GM18858 (cell line): ENCODE measurements at regions not wholly inside any gene's neighbourhood (a gene's known extent, or its start where the extent isn't known, plus 50 kb on each side); places are given as distances from the start of the nearest gene placed in this dataset.
"Not testable (repeated sequence)": the region's sequence is repeated elsewhere in the genome, so short reads cannot be mapped to it uniquely, and the experiment has no call there.

ENCODE experiments used
- ATAC-seq: cut with Tn5 transposase; IDR thresholded peaks from one replicate; pipeline ENCODE4 v1.9.1; 2021; ENCODE audit not compliant: unreplicated experiment

DNA sequence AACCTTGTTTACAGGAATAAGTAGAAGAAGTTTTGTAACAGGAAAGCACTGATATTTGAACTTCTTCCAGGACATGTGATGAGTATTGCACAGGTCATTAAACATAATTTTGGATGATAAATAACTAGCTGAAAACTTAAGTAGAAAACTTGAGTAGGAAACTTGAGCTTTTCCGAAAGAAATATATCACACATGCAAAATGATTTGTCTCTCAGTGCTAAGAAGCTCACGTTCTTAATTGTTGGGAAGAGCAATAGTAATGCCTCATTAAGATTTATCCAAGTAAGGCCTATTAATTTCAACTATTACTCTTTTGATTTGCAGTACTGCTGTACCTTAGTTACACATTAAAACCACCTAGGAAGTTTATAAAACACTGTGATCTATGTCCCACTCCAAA, 1921.9 kb upstream of the LRRTM1 start:
- ATAC-seq = no peak

DNA sequence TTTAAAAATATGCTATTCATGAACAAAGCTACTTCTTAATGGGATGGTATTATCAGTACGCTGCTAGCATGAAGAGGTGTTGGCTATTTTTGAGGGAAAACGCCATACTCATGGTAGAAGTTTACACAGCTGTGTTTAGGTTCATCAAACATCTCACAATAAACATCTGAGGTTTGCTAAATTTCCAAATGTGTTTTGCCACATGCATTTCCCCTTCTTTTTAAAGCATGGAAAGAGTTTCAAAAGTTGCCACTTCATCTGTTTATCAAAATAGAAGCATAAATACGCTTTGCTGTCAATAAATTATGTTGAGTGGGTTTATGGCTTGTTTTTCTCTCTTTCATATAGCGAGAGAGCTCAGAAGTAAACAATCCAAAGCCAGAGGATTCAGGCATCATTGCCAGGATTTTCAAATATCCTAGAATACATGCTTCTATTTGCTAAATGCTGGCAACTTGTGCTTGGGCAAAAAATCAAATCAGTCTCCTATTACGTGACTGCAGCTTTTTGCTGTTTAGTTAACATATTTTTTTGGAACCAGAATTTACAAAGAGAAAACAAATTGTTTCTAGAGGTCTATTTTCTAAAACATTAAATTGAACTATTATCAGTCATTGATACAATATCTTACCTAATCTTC, 1919.9 kb upstream of the LRRTM1 start:
- ATAC-seq = no peak

DNA sequence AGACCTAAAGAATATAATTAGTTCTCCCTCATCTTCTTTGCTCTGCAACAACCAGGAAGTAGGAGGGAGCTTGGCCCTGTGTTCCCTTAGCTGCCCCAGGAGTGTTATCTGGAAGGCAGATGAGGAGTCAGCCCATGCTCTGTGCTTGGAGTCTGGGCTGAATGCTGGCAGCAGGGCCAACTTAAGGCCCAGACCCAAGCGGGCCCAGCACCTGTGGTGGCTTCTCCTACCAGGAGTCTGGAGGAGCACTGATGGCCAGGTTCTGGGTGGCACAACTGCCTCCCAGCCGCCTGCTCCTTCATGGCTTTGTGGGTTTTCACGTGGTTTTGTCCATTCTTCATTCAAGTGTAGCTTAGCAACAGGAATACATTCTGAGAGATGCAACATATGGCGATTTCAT, 1910.7 kb upstream of the LRRTM1 start:
- no peak for ATAC-seq

DNA sequence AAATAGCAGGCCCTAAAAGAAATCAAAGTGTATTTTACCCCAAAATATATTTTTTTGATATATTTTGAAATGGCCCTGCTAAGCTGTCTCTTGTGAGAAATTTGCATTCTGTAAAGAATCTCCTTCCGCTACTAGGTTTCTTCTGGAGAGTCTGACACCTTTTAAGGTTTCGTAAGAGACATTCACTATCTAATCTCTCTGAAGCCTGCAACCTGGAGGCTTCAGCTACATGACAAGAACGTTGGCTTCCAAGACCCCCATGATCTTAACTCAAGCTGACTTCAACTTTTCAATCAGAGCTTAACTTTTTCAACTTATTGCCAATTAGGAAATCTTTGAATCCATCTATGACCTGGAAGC, 1894.9 kb upstream of the LRRTM1 start:
- ATAC-seq = no peak

DNA sequence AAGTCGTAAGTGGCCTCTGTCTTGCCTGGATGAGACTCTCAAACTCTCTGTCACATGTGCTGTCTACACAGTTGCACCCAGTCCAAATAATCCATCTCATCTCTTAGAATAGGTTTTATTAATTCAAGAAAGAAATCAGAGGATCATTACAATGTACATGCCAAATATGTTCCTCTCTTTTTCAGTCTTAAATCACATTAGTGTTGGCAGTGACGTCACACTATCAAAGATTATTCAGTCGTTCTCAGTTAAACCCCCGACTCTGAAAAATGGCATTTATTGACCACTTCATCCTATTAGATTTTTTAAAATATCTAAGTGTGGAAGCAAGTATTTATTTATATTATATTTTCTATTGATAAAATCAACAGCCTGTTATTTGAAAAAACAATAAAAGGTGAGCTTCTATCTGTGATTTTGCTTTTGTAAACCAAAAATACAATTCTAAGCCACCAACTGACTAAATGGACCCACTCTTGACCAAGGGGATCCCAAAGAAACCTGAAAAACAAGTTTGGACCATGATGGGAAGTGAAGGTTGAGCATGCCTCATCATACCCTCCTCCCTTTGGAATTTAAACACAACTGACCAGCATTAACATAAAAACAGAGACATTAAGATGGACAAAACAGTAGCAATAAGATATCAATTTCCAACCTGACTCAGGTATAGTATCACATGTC, 1894.4 kb upstream of the LRRTM1 start:
- no peak for ATAC-seq

DNA sequence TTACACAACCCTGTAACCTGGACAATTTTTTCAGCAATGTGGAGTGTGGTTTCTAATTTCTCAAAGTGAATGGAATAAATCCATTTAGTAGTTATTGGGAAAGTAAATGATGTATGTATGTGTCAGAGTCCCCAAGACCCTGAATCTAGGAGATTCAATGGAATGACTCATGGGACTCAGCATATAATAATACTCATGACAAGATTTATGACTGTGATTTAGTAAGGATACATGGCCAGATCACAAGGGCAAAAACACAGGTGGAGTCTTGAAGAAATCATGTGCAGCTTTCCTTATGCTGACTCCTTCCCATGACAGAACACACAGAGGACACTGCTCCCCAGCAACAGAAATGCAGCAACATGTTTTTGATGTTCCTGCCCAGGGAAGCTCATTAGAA, 1877.7 kb upstream of the LRRTM1 start:
- ATAC-seq = no peak

DNA sequence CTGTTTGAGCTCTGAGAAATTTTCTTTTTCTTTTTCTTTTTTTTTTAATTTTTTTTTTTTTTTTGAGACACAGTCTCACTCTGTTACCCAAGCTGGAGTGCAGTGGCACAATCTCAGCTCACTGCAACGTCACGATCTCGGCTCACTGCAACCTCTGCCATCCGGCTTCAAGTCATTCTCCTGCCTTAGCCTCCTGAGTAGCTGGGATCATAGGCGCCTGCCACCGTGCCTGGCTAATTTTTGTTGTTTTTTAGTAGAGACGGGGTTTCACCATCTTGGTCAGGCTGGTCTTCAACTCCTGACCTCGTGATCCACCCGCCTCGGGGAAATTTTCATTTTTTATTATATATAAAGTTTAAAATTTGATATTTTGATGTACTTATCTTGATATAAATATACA, 1870.7 kb upstream of the LRRTM1 start:
- not testable (repeated sequence) for ATAC-seq

DNA sequence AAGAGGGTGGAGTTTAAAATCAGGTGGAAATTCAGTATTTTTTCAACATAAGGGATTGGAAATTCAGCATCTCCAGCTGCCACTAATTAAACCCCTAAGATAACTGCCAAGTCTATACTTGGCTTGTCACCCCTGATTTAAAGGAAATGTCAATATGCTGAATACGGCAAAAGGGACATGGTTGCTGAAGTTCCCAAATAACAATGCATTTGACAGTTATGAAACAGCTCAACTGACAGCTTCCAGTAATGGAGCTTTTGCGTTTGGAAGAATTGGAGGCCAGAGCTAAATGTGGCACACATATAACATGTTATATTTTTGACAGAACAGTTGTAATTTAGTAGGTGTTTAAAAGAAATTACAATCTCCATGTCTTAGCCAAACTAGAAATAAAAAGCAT, 1867.9 kb upstream of the LRRTM1 start:
- no peak for ATAC-seq

DNA sequence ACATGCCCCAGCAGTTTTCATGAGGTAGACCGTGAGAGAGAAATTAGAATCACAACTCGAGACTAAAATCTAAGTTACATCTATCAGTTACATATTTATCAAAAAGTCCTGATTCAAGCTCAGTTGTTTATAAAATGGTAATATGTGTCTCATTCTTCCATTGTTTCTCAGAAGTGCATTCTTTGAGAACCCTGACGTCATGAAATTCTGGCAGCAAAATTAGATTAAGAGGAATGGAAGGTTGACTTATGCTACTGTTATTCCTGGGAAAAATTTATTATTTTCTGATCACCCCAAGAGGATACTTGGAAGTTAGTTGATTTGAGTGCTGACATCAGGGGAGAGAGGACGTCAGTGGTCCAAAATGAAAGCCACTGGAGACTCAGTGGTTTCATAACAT, 1864.8 kb upstream of the LRRTM1 start:
- no peak for ATAC-seq

DNA sequence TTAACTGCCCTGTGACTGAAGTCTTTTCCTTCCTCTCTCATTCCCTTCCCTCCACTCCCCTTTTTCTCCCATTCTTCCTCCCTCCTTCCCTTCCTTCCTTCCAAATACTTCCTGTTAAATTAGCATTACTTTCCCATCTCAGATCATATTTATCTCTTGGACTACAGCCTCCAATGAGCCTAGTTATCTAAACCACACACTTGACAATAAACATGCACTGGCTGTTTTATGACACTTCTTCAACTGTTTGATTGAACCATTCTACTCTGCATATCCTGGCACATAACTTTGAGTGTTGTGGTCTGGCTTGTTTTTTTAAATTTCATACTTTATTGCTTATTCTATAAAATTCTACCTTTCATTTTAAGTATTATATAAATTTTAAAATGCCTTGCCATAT, 1860.8 kb upstream of the LRRTM1 start:
- no peak for ATAC-seq

DNA sequence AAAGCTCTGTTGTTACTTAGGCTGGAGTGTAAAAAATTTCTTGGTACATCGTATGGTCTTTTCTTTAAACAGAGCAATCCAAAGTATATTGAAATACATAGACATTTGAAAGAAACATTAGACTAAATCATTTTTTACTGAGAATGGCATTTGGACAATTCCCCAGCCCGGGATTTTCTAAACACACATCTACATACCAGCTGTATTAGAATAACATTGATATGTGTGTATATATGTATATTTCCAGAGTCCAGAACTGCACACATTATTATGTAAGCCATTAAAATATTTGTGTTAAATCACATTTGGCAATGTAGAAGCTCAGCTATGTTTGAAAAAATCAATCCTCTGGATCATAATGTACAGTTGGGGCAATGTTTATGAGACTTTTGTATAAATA, 1853.6 kb upstream of the LRRTM1 start:
- ATAC-seq = no peak

DNA sequence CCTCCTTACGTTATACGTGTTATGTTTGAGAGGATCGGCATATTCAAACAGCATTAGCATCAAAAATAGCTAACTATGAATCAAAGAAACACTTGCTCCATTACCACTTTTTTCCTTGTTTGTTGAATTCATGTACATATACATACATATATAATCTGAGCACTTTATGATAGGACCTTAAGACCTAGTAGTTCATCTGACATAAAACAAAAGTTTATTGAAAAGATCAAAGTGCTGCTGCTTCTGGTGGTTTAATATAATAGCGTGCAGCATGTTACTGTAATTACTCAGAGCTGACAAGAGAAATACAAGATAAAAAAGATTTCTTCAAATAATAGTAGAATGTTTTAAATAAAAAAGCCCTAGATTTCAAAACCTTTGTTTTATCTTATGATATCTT, 1850.9 kb upstream of the LRRTM1 start:
- ATAC-seq = no peak

DNA sequence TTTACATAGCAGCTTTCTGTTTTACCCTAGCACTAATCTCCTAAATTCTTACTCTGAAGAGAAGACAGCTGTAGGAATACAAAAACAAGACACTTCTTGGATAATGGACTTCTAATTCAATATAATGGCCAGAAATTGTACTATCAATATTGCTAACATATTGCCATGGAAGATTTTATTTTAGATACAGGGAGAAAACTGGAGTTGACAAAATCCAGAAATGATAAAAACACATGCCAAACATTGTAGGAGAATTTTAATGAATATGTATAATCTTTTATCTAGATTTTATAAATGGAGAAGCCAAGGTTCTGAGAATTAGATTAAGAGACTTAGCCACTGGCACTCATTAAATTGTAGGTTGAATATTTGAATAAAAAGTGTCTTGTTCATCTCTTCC, 1838.8 kb upstream of the LRRTM1 start:
- no peak for ATAC-seq

DNA sequence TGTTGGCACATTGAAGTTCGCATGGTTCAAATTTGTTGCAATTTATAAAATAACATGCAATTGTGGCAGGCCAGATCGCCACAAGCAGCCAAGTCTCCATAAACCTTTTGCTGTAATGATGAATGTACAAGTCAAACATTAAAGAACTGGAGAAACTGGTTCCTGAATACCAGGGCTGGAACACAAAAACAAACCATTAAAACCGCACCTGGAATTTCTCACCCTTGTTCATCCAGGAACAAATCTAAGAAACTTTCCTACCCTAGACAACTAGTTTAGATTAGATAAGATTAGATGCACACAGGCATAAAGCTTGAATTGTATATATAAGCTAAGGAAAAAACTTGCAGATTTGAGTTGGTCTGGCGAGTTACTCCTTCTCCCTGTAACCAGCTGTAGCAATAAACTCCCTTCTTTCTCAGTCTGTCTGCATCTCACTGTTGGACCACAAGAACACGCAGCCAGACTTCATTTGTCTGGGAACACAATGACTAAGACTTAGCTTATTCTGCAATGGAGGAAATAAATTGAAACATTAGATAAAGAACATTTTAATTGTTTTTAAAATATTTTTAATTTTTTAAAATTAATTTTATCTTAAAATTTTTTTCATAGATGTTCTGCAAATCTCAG, 1835.5 kb upstream of the LRRTM1 start:
- no peak for ATAC-seq

DNA sequence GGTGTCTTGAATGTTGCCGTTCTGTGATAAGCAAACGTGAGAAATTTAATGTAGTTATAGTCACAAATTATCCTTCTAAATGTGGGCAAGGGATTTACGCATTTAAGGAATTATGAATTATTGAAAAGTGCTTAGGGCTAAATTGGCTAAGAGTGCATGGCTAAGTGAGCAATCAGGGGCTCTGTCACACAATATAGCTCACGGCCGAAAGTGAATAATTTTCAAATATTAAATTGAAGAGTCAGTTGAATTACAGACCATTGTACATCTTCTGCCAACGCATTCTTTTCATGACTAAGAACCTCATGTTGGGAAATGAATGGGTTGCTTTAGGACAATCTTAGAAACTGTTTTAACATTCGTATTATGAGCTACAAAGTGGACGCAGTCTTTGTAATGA, 1832.9 kb upstream of the LRRTM1 start:
- ATAC-seq = no peak

DNA sequence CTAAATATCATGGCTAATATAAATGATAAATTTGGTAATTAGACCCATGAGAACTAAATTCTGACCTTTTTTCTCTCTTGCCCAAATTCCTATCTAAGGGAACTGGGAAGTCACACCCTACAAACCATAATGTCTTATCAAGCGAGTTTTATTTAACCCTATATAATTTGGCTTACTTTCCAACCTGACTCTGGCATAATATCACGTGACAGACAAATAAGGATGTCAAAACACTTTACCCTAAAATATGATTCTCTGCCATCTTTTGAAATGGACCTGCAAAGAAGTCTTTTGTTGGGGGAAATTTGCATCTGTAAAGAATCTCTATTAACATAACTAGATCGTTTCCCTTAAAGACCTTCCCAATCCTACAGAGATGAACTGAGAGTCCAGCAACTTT, 1823.5 kb upstream of the LRRTM1 start:
- no peak for ATAC-seq

DNA sequence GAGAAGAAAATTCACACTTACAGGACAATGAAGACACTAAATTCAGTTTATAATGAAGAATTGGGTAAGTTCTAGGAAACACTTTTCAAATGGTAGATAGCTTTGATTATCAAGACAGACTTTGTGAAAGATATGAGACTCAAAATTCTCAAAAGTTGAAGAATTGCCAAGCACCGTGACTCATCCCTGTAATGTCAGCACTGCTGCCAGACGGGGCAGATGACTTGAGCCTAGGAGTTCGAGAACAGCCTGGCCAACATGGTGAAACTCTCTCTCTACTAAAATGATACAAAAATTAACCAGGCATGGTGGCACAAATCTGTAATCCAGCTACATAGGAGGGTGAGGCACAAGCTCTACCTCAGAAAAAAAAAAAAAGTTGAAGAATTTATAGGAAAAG, 1820.1 kb upstream of the LRRTM1 start:
- no peak for ATAC-seq

DNA sequence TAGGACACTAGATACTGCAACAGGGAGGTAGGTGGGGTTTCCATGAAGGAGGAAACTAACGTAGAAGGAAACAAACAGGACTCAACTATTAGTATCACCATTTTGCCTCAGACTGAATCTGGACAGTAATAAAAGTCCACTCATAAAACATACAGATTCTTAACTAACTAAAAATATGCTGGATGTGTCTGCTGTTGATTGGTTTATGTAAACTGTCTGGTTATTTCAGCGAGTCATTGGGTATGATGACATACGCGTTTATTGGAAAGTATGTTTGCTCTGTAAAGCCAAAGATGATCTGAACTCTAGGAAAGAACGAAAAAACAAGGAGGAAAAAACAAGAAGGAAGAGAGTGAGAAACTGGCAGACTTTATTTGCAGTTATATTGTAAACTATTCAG, 1816.1 kb upstream of the LRRTM1 start:
- no peak for ATAC-seq

DNA sequence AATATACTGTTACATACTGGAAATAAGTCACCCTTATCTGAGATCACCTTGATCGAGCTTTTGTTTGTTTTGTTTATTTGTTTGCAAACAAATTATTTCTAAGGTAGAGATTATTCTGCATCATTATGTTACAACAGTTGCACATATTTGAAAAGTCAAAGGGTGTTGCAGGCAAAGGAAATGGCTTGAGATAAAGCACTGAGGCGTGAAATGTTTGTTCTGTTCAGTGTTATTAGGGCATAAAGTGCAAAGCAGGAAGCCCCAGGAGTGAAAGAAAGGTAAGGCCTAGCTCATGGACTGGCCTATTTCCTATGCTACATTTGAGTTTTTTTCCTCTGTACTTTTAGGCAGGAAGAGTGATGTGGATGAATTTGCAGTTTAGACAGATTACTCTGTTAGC, 1815.6 kb upstream of the LRRTM1 start:
- no peak for ATAC-seq

DNA sequence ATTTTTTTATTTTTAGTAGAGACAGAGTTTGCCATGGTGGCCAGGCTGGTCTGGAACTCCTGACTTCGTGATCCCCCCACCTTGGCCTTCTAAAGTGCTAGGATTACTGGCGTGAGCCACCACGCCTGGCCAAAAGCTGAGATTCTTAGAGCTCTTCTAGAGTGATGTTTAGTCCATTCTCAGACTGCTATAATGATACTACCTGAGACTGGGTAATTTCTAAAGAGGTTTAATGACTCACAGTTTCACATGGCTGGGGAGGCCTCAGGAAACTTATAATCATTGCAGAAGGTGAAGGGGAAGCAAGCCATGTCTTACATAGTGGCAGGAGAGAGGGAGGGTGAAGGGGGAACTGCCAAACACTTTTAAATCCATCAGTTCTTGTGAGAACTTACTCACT, 1804.9 kb upstream of the LRRTM1 start:
- no peak for ATAC-seq

DNA sequence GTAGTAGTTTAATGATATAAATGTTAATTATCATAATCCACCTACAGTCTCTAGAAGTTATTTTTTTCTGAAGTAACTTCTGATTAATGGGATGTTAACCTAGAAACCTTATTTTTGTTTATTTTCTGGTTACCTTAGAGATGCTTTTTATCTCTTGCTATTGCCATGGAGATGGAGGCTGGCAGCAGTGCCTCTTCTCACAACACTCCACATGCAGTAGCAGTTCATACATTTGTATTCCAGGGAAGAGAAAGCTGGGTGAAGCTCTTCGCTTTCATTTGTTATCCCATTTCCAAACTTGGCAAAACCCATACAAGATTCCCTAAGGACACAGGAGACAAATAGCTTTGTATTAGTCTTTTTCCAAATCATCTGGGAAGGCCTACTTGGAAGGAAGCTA, 1794.1 kb upstream of the LRRTM1 start:
- no peak for ATAC-seq

DNA sequence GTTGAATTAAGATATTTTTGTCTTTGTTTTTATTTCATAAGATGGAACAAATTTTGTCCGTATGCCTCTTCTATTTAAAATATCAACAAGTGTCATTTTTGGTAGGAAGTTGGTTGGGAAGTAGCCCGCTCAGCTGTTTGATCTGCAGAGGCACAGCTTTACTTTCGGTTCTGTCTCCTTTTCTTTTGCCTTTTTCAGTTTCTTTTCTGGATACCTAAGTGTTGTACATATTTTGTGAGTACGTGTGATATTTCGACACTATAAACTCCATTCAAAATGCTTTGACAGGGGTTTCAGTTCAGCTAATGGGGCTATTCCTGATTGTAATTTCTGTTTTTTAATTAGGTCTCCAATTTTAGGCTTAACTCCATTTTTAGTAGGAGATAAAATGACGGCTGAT, 1785.0 kb upstream of the LRRTM1 start:
- no peak for ATAC-seq
